BE2C (cell line): ENCODE measurements at regions not wholly inside any gene's neighbourhood (a gene's known extent, or its start where the extent isn't known, plus 50 kb on each side); places are given as distances from the start of the nearest gene placed in this dataset.

Source experiments
- DNase-seq: peaks from one replicate; pipeline ENCODE4 v3.0.0-alpha.2; 2020
- H3K27me3 ChIP-seq: fragments of 250-450 bp; sonication (Bioruptor Pico); 2 replicates; pipeline ENCODE4 v1.5.1; 2020; ENCODE audit warnings: mild to moderate bottlenecking
- H3K36me3 ChIP-seq: fragments of 250-450 bp; sonication (Bioruptor Pico); 2 replicates; pipeline ENCODE4 v1.5.1; 2020; ENCODE audit warnings: mild to moderate bottlenecking
- H3K4me1 ChIP-seq: fragments of 250-450 bp; sonication (Bioruptor Pico); 2 replicates; pipeline ENCODE4 v1.5.1; 2020
- H3K4me3 ChIP-seq: 2 replicates; pipeline ENCODE4 v1.5.1; 2011; ENCODE audit warnings: low read depth, low read length
- H3K9me3 ChIP-seq: fragments of 250-450 bp; sonication (Bioruptor Pico); 2 replicates; pipeline ENCODE4 v1.5.1; 2020
- TF ChIP-seq, protein P1 (sequence below): IDR thresholded peaks from 2 replicates; pipeline ENCODE4 v1.5.1; 2012; ENCODE audit warnings: mild to moderate bottlenecking, low read depth, low read length

DNA sequence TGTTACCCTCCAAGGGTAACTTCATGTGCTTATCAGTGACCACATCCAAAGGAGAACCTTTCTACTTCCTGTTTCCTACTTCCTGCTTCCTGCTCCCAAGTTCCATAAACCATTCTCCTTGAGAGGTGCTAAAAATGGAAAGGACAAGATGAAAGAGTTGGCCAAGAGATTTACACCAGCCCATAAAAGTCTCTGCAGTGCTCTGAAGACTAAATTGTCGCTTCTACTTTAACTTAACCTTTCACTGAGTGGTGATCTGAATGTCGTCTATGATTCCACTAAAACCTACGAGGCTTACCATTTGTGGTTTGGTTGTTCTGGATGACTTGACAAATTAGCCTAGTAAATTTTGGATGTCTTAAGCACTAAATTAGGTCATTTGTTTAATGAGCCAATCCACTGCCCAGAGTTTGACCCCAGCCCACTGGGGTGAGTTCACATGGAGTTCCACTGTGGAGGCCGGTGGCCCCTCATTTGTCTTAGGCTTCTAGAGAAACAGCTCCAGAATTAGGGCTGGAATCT, 333.1 kb downstream of the FOXL1 start:
- Histone ChIP-seq H3K9me3 (no peaks in the 10 kb centered on the region), H3K27me3 (0 out of 2 replicates have a peak, but pooled peaks cover 7% of the 10 kb centered on the region), H3K4me3 (no peak overlapping the region), H3K36me3 (no peaks in the 10 kb centered on the region), H3K4me1 (no peaks in the 10 kb centered on the region)
- no peak for DNase-seq
- TF ChIP-seq, protein P1, sequence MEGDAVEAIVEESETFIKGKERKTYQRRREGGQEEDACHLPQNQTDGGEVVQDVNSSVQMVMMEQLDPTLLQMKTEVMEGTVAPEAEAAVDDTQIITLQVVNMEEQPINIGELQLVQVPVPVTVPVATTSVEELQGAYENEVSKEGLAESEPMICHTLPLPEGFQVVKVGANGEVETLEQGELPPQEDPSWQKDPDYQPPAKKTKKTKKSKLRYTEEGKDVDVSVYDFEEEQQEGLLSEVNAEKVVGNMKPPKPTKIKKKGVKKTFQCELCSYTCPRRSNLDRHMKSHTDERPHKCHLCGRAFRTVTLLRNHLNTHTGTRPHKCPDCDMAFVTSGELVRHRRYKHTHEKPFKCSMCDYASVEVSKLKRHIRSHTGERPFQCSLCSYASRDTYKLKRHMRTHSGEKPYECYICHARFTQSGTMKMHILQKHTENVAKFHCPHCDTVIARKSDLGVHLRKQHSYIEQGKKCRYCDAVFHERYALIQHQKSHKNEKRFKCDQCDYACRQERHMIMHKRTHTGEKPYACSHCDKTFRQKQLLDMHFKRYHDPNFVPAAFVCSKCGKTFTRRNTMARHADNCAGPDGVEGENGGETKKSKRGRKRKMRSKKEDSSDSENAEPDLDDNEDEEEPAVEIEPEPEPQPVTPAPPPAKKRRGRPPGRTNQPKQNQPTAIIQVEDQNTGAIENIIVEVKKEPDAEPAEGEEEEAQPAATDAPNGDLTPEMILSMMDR = no peak

DNA sequence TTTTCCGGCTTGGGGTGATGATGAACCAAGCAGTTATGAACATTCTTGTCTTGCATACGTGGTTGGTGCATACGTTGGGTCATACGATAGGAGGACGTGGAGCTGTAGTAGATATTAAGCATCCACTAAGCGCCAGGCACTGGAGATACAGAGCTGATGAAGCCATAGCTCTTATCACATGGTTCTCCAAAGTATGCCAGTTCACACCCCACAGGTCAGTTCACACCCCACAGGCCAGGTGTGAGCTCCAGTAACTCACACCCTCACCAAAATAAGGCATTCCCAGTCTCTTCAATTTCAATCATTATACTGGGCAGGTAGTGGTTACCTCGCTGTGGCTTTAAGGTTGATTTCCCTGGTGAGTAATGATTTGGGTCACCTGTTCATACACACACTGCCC, 335.5 kb downstream of the FOXL1 start:
- H3K9me3 ChIP-seq = no peaks in the 10 kb centered on the region
- DNase-seq = no peak
- TF ChIP-seq, protein P1 = no peak
- no peaks in the 10 kb centered on the region for H3K27me3 ChIP-seq
- H3K4me1 ChIP-seq = no peaks in the 10 kb centered on the region
- H3K36me3 ChIP-seq = no peaks in the 10 kb centered on the region
- H3K4me3 ChIP-seq = no peak overlapping the region

DNA sequence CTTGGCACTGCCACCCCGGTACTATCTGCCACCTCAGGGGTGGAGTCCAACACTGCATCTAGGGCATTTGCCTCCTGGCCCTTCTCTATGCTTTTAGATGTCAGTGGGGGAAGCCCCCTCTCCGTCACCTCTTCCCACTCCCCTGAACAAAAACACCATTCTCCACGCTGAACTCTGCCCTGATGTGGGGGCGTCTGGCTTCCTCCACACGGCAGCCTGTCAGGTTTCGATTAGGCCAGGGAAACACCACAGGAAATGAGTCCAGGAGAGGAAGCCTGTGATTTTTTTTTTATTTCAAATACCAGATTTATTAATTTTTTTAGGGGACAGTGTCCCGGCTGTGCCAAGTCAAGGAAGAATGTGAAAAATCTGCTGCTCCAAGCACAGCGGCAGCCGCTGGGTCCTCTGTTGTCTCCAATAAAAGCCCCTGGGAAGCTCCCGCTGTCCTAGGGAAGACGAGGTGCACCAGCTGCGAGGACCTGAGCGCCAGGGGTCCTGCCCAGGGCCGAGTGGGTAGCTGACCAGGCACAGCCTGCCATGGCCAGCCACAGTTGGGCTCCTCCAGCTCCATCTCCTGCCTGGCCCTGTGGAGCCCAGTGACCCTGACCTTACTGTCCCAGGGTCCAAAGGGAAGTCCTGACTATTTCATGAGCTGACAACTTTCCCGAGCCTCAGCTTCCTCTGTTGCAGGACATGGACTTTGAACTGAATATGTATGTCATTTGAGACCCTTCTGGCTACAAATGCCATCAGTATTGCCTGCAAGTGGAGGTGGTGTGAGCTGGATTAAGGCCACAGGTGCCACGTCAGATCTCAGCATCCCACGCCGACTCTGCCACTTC, 336.7 kb downstream of the FOXL1 start:
- Histone ChIP-seq H3K36me3 (no peaks in the 10 kb centered on the region), H3K9me3 (no peaks in the 10 kb centered on the region), H3K27me3 (no peaks in the 10 kb centered on the region), H3K4me3 (no peak overlapping the region), H3K4me1 (no peaks in the 10 kb centered on the region)
- TF ChIP-seq, protein P1 = no peak
- no peak for DNase-seq

DNA sequence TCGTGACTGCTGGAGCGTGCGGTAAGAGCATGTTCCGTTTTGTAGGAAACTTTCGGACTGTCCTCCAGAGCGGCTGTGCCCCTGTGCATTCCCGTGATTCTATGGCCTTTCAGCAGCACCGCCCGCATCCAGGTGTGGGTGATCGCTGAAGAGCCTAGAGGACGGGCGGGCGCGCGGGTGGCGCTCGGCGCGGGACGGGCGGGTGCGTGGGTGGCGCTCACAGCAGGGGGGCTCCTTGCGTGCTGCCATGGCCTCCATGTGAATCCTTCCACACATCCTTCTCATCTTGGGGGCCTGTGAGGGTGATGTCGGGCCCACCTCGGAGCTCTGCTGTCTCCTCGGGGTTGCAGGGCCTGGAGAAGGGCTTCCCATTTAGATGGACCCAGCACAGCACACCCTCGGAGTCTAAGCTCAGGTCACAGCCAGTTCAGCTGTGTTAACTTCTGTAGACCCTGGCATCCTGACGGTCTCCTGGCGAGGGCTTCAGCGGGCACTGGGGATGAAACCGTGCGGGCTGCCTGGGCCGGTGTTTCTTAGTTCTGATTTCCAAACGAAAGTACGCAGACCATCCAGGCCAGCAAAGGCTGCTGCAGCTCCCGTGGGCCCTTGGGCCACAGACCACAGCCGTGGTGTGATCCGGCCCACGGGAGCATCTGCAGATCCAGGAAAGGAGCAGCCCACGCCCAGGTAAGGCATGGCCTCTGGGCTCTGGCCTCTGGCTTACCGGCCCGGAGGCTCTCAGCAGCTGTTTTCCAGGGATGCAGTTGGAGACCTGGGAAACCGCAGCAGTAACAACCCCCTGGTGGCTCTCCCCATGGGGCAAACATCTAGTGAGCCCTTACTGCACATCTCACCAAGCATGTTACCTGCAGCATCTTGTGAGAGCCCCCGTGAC, 339.4 kb downstream of the FOXL1 start:
- Histone ChIP-seq H3K4me1 (no peaks in the 10 kb centered on the region), H3K9me3 (no peaks in the 10 kb centered on the region), H3K27me3 (0 out of 2 replicates have a peak, but pooled peaks cover 2% of the 10 kb centered on the region), H3K36me3 (no peaks in the 10 kb centered on the region), H3K4me3 (no peak overlapping the region)
- TF ChIP-seq, protein P1 = no peak
- DNase-seq = no peak

DNA sequence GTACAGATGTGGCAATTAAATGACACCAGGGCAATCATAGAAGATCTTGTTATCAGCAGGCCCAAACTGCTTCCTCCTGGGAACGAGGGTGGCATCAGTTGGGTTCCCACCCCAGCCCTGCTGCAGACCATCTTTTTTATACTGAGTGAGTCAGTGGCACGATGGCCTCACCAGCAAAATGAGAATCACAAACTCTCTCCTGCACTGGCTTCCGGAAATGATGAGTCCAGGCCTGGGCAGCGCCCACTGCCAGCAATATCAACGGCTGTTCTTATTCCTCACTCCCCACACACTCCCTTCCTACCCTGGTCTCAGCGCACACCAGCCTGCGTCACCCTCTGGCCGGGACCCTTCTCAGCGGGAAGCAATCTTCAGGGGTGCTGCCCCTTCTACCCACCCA, 340.3 kb downstream of the FOXL1 start:
- TF ChIP-seq, protein P1 = no peak
- Histone ChIP-seq H3K36me3 (no peaks in the 10 kb centered on the region), H3K4me3 (no peak overlapping the region), H3K27me3 (0 out of 2 replicates have a peak, but pooled peaks cover 2% of the 10 kb centered on the region), H3K4me1 (no peaks in the 10 kb centered on the region), H3K9me3 (no peaks in the 10 kb centered on the region)
- DNase-seq = no peak
